ENCODE measurements at regions not wholly inside any gene's neighbourhood (a gene's known extent, or its start where the extent isn't known, plus 50 kb on each side); places are given as distances from the start of the nearest gene placed in this dataset.

DNA sequence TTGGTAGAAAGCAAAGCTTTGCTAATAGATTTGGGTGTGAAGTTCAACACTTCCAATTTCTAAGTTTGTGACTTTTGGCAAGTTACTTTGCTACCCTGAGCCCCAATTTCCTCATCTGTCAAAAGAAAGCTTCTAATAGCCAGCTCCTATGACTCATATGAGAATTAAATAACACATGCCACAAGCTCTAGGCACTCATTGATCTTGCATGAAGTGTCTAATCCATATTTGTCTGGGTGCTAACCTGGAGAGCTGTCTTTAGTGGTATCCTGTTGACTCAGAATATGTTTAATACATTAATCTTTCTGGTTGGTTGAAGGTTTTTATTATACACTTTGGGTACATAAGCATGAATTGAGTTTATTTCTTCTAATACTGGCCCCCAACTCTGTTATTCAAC is 188.8 kb downstream of the POSTN start:
- H3K4me3 ChIP-seq (ENCODE audit: low read length), result no peak overlapping the region
- no peaks in the 10 kb centered on the region for H3K79me2 ChIP-seq (ENCODE audit: low read length)
- no peaks in the 10 kb centered on the region for H3K36me3 ChIP-seq (replicated peaks; ENCODE audit: insufficient read depth, low read length)
- H4K20me1 ChIP-seq (ENCODE audit: insufficient read depth, low read length), result no peaks in the 10 kb centered on the region
- no peaks in the 10 kb centered on the region for H3F3A ChIP-seq (ENCODE audit: insufficient read depth, low read length)
- H3K27ac ChIP-seq (ENCODE audit: low read length), result no peak overlapping the region
- H3K9me3 ChIP-seq (replicated peaks; ENCODE audit: insufficient read depth, low read length), result no peaks in the 10 kb centered on the region
- no peak for DNase-seq
- H3K27me3 ChIP-seq (replicated peaks; ENCODE audit: insufficient read depth, low read length), result no peaks in the 10 kb centered on the region
- H3K9me2 ChIP-seq (replicated peaks; ENCODE audit: insufficient read depth, low read length), result no peaks in the 10 kb centered on the region
- H2AFZ ChIP-seq (ENCODE audit: low read length), result no peak overlapping the region
- no peak overlapping the region for H3K9ac ChIP-seq (ENCODE audit: low read length)
- H3K4me2 ChIP-seq (ENCODE audit: low read depth, low read length), result no peak overlapping the region
- TF ChIP-seq CTCF (IDR thresholded peaks at IDR 0.05; ENCODE audit: low read length), result no peak
- no peak for TF ChIP-seq EZH2 (optimal IDR thresholded peaks at IDR 0.05; ENCODE audit: low read depth, low read length)
- no peak for TF ChIP-seq EZH2phosphoT487 (IDR thresholded peaks at IDR 0.05; ENCODE audit: low read length)
- no peaks in the 10 kb centered on the region for H3K4me1 ChIP-seq (ENCODE audit: low read length)

- no peaks in the 10 kb centered on the region for H4K20me1 ChIP-seq (ENCODE audit: insufficient read depth, low read length)
- no peak overlapping the region for H3K4me2 ChIP-seq (ENCODE audit: low read depth, low read length)
- no peaks in the 10 kb centered on the region for H3K79me2 ChIP-seq (ENCODE audit: low read length)
- TF ChIP-seq EZH2phosphoT487 (IDR thresholded peaks at IDR 0.05; ENCODE audit: low read length), result no peak
- no peak for TF ChIP-seq EZH2 (optimal IDR thresholded peaks at IDR 0.05; ENCODE audit: low read depth, low read length)
- no peak for TF ChIP-seq CTCF (IDR thresholded peaks at IDR 0.05; ENCODE audit: low read length)
- DNase-seq, result no peak
- no peaks in the 10 kb centered on the region for H3K36me3 ChIP-seq (replicated peaks; ENCODE audit: insufficient read depth, low read length)
- no peaks in the 10 kb centered on the region for H3K4me1 ChIP-seq (ENCODE audit: low read length)
- H3K27ac ChIP-seq (ENCODE audit: low read length), result no peak overlapping the region
- H3K4me3 ChIP-seq (ENCODE audit: low read length), result no peak overlapping the region
- H3K9me2 ChIP-seq (replicated peaks; ENCODE audit: insufficient read depth, low read length), result no peaks in the 10 kb centered on the region
- H3K27me3 ChIP-seq (replicated peaks; ENCODE audit: insufficient read depth, low read length), result no peaks in the 10 kb centered on the region
- H3K9ac ChIP-seq (ENCODE audit: low read length), result no peak overlapping the region
- H3K9me3 ChIP-seq (replicated peaks; ENCODE audit: insufficient read depth, low read length), result no peaks in the 10 kb centered on the region
- H2AFZ ChIP-seq (ENCODE audit: low read length), result no peak overlapping the region
- H3F3A ChIP-seq (ENCODE audit: insufficient read depth, low read length), result no peaks in the 10 kb centered on the region
Measured at GRCh38 chr13:37407156-37407555, 191.4 kb downstream of the POSTN start.

DNA sequence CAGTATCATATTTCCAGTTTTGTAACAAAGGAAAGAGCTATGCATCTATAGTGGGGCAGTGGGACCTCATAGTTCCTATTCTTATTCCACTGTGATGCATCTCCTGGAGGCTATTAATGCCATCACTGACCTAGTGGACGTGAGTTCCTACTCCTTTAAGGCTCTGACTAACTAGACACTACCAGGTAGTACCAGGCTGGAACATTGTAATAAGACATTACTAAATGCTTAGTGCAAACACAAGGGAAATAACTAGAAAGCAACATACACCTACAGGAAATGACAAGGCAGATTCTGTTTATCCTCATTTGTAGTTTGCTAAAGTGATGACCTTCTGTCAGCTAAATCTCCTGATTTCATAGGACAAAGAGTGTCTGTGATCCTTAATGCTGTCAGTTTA is 192.5 kb downstream of the POSTN start:
- peak; percentile 8 for DNase-seq
- Histone ChIP-seq H3K9me2 (replicated peaks; ENCODE audit: insufficient read depth, low read length) (no peaks in the 10 kb centered on the region), H3K9ac (ENCODE audit: low read length) (no peak overlapping the region), H3K36me3 (replicated peaks; ENCODE audit: insufficient read depth, low read length) (no peaks in the 10 kb centered on the region), H4K20me1 (ENCODE audit: insufficient read depth, low read length) (no peaks in the 10 kb centered on the region), H3K4me1 (ENCODE audit: low read length) (no peaks in the 10 kb centered on the region), H3K79me2 (ENCODE audit: low read length) (no peaks in the 10 kb centered on the region), H3K4me2 (ENCODE audit: low read depth, low read length) (no peak overlapping the region), H3K27ac (ENCODE audit: low read length) (no peak overlapping the region), H3F3A (ENCODE audit: insufficient read depth, low read length) (no peaks in the 10 kb centered on the region), H3K9me3 (replicated peaks; ENCODE audit: insufficient read depth, low read length) (no peaks in the 10 kb centered on the region), H3K27me3 (replicated peaks; ENCODE audit: insufficient read depth, low read length) (no peaks in the 10 kb centered on the region), H3K4me3 (ENCODE audit: low read length) (no peak overlapping the region), H2AFZ (ENCODE audit: low read length) (no peak overlapping the region)
- no peak for TF ChIP-seq EZH2phosphoT487 (IDR thresholded peaks at IDR 0.05; ENCODE audit: low read length)
- no peak for TF ChIP-seq CTCF (IDR thresholded peaks at IDR 0.05; ENCODE audit: low read length)
- no peak for TF ChIP-seq EZH2 (optimal IDR thresholded peaks at IDR 0.05; ENCODE audit: low read depth, low read length)
